Activated T-helper 17 cell treated with anti-CD3 and anti-CD28 coated beads, Interleukin-2, amount 50 U/mL, for 72 hours (primary cell): ENCODE measurements at regions not wholly inside any gene's neighbourhood (a gene's known extent, or its start where the extent isn't known, plus 50 kb on each side); places are given as distances from the start of the nearest gene placed in this dataset.
"Not testable (repeated sequence)": the region's sequence is repeated elsewhere in the genome, so short reads cannot be mapped to it uniquely, and the experiment has no call there.

Experiments used
- ATAC-seq: fragments of 150-1000 bp; cut with Tn5 transposase; replicated peaks from 2 replicates; pipeline ENCODE4 v1.10.0; 2021; ENCODE audit warnings: mild to moderate bottlenecking, moderate library complexity
- H3K27ac Mint-ChIP-seq: one replicate; pipeline ENCODE4 v1.8.0; 2022; ENCODE audit warnings: mixed read lengths
- H3K27me3 Mint-ChIP-seq: one replicate; pipeline ENCODE4 v1.8.0; 2022; ENCODE audit warnings: mixed read lengths
- H3K36me3 Mint-ChIP-seq: one replicate; pipeline ENCODE4 v1.8.0; 2022; ENCODE audit warnings: low read depth, mild to moderate bottlenecking, mixed read lengths
- H3K4me1 Mint-ChIP-seq: one replicate; pipeline ENCODE4 v1.8.0; 2022; ENCODE audit warnings: mixed read lengths
- H3K4me3 Mint-ChIP-seq: one replicate; pipeline ENCODE4 v1.8.0; 2022; ENCODE audit warnings: mild to moderate bottlenecking, mixed read lengths
- H3K9me3 Mint-ChIP-seq: one replicate; pipeline ENCODE4 v1.8.0; 2022; ENCODE audit warnings: mixed read lengths

GRCh38 chr15:92733934-92734521, 78.5 kb upstream of the FAM174B start:
- no peak for ATAC-seq
- H3K4me1 Mint-ChIP-seq = no peaks in the 10 kb centered on the region
- no peak overlapping the region for H3K27ac Mint-ChIP-seq
- no peaks in the 10 kb centered on the region for H3K36me3 Mint-ChIP-seq
- H3K27me3 Mint-ChIP-seq = peaks cover 16% of the 10 kb centered on the region
- no peaks in the 10 kb centered on the region for H3K9me3 Mint-ChIP-seq
- H3K4me3 Mint-ChIP-seq = peak overlapping the region; percentile 76

GRCh38 chr15:92739246-92739645, 83.7 kb upstream of the FAM174B start:
- not testable (repeated sequence) for H3K27ac Mint-ChIP-seq, ATAC-seq, H3K4me1 Mint-ChIP-seq, H3K4me3 Mint-ChIP-seq, H3K9me3 Mint-ChIP-seq, H3K36me3 Mint-ChIP-seq
- H3K27me3 Mint-ChIP-seq = peaks cover 12% of the 10 kb centered on the region

- H3K27me3 Mint-ChIP-seq = no peaks in the 10 kb centered on the region
- ATAC-seq = no peak
- no peaks in the 10 kb centered on the region for H3K36me3 Mint-ChIP-seq
- no peaks in the 10 kb centered on the region for H3K9me3 Mint-ChIP-seq
- no peak overlapping the region for H3K27ac Mint-ChIP-seq
- H3K4me3 Mint-ChIP-seq = no peak overlapping the region
- H3K4me1 Mint-ChIP-seq = no peaks in the 10 kb centered on the region
Measured at GRCh38 chr15:92745845-92746271, 90.3 kb upstream of the FAM174B start.

GRCh38 chr15:92747047-92747446, 91.5 kb upstream of the FAM174B start:
- no peak for ATAC-seq
- no peak overlapping the region for H3K27ac Mint-ChIP-seq
- no peaks in the 10 kb centered on the region for H3K36me3 Mint-ChIP-seq
- no peaks in the 10 kb centered on the region for H3K9me3 Mint-ChIP-seq
- no peaks in the 10 kb centered on the region for H3K27me3 Mint-ChIP-seq
- H3K4me1 Mint-ChIP-seq = no peaks in the 10 kb centered on the region
- H3K4me3 Mint-ChIP-seq = no peak overlapping the region

GRCh38 chr15:92749216-92749615, 93.6 kb upstream of the FAM174B start:
- Mint-ChIP-seq H3K4me3 (no peak overlapping the region), H3K36me3 (no peaks in the 10 kb centered on the region), H3K27ac (no peak overlapping the region), H3K9me3 (no peaks in the 10 kb centered on the region), H3K27me3 (no peaks in the 10 kb centered on the region), H3K4me1 (no peaks in the 10 kb centered on the region)
- no peak for ATAC-seq

GRCh38 chr15:92749946-92750345, 94.4 kb upstream of the FAM174B start:
- ATAC-seq = no peak
- Mint-ChIP-seq H3K27me3 (no peaks in the 10 kb centered on the region), H3K36me3 (no peaks in the 10 kb centered on the region), H3K27ac (no peak overlapping the region), H3K9me3 (no peaks in the 10 kb centered on the region), H3K4me3 (no peak overlapping the region), H3K4me1 (no peaks in the 10 kb centered on the region)

- H3K36me3 Mint-ChIP-seq = no peaks in the 10 kb centered on the region
- H3K4me3 Mint-ChIP-seq = no peak overlapping the region
- no peaks in the 10 kb centered on the region for H3K4me1 Mint-ChIP-seq
- no peaks in the 10 kb centered on the region for H3K27me3 Mint-ChIP-seq
- no peak overlapping the region for H3K27ac Mint-ChIP-seq
- ATAC-seq = no peak
- peaks cover 3% of the 10 kb centered on the region for H3K9me3 Mint-ChIP-seq
Measured at GRCh38 chr15:92751528-92751927, 96.0 kb upstream of the FAM174B start.

- Mint-ChIP-seq H3K27ac (no peak overlapping the region), H3K4me3 (no peak overlapping the region), H3K4me1 (no peaks in the 10 kb centered on the region), H3K36me3 (no peaks in the 10 kb centered on the region), H3K27me3 (no peaks in the 10 kb centered on the region), H3K9me3 (peaks cover 3% of the 10 kb centered on the region)
- no peak for ATAC-seq
Measured at GRCh38 chr15:92753591-92753990, 98.0 kb upstream of the FAM174B start.

GRCh38 chr15:92763459-92763858, 107.9 kb upstream of the FAM174B start:
- Mint-ChIP-seq H3K4me1 (no peaks in the 10 kb centered on the region), H3K27ac (no peak overlapping the region), H3K4me3 (no peak overlapping the region), H3K9me3 (no peaks in the 10 kb centered on the region), H3K27me3 (no peaks in the 10 kb centered on the region), H3K36me3 (no peaks in the 10 kb centered on the region)
- ATAC-seq = no peak

- not testable (repeated sequence) for H3K9me3 Mint-ChIP-seq, H3K36me3 Mint-ChIP-seq, H3K27me3 Mint-ChIP-seq, H3K4me1 Mint-ChIP-seq, ATAC-seq, H3K27ac Mint-ChIP-seq, H3K4me3 Mint-ChIP-seq
Measured at GRCh38 chr15:92768131-92768530, 112.6 kb upstream of the FAM174B start.

- Mint-ChIP-seq H3K4me3 (no peak overlapping the region), H3K9me3 (no peaks in the 10 kb centered on the region), H3K27me3 (no peaks in the 10 kb centered on the region), H3K4me1 (no peaks in the 10 kb centered on the region), H3K36me3 (no peaks in the 10 kb centered on the region), H3K27ac (no peak overlapping the region)
- no peak for ATAC-seq
Measured at GRCh38 chr15:92770641-92771040, 115.1 kb upstream of the FAM174B start.

GRCh38 chr15:92772061-92772460, 116.5 kb upstream of the FAM174B start:
- ATAC-seq = no peak
- Mint-ChIP-seq H3K9me3 (no peaks in the 10 kb centered on the region), H3K27ac (no peak overlapping the region), H3K4me1 (no peaks in the 10 kb centered on the region), H3K27me3 (no peaks in the 10 kb centered on the region), H3K4me3 (no peak overlapping the region), H3K36me3 (no peaks in the 10 kb centered on the region)

- H3K4me3 Mint-ChIP-seq = no peak overlapping the region
- ATAC-seq = no peak
- H3K27ac Mint-ChIP-seq = no peak overlapping the region
- H3K4me1 Mint-ChIP-seq = no peaks in the 10 kb centered on the region
- no peaks in the 10 kb centered on the region for H3K27me3 Mint-ChIP-seq
- no peaks in the 10 kb centered on the region for H3K9me3 Mint-ChIP-seq
- H3K36me3 Mint-ChIP-seq = no peaks in the 10 kb centered on the region
Measured at GRCh38 chr15:92772626-92773244, 117.2 kb upstream of the FAM174B start.

- H3K36me3 Mint-ChIP-seq = no peaks in the 10 kb centered on the region
- H3K9me3 Mint-ChIP-seq = no peaks in the 10 kb centered on the region
- no peak overlapping the region for H3K4me3 Mint-ChIP-seq
- ATAC-seq = no peak
- H3K4me1 Mint-ChIP-seq = no peaks in the 10 kb centered on the region
- no peaks in the 10 kb centered on the region for H3K27me3 Mint-ChIP-seq
- H3K27ac Mint-ChIP-seq = no peak overlapping the region
Measured at GRCh38 chr15:92773340-92773739, 117.8 kb upstream of the FAM174B start.

GRCh38 chr15:92779874-92780273, 120.2 kb upstream of the CHD2 start:
- Mint-ChIP-seq H3K9me3 (no peaks in the 10 kb centered on the region), H3K4me1 (no peaks in the 10 kb centered on the region), H3K36me3 (no peaks in the 10 kb centered on the region), H3K27ac (no peak overlapping the region), H3K27me3 (no peaks in the 10 kb centered on the region), H3K4me3 (no peak overlapping the region)
- ATAC-seq = no peak

GRCh38 chr15:92780843-92781242, 119.3 kb upstream of the CHD2 start:
- ATAC-seq = no peak
- no peaks in the 10 kb centered on the region for H3K27me3 Mint-ChIP-seq
- no peak overlapping the region for H3K4me3 Mint-ChIP-seq

More at GRCh38 chr15:92780843-92781242, 119.3 kb upstream of the CHD2 start:
- Mint-ChIP-seq H3K4me1 (no peaks in the 10 kb centered on the region), H3K9me3 (no peaks in the 10 kb centered on the region), H3K27ac (no peak overlapping the region), H3K36me3 (no peaks in the 10 kb centered on the region)
